GM12878 (cell line): ENCODE measurements at regions not wholly inside any gene's neighbourhood (a gene's known extent, or its start where the extent isn't known, plus 50 kb on each side); places are given as distances from the start of the nearest gene placed in this dataset.

ENCODE experiments used
- ATAC-seq: fragments of 200-7000 bp; cut with Tn5 transposase; 3 replicates; pipeline ENCODE4 v1.9.1; 2020; ENCODE audit warnings: mild to moderate bottlenecking, moderate library complexity
- BruUV-seq: library from RNA; stranded (reverse); fragments of 400-500 nt; replicated peaks from 2 replicates; lab custom pipeline; 2021; lab: Mats Ljungman, UMichigan
- CTCF ChIA-PET: fragments of 300-600 bp; sonication (Branson Sonifier 250); formaldehyde crosslinking; extraction: SDS; loops from one replicate; lab custom pipeline; 2021; ENCODE audit warnings: inconsistent platforms; lab: Yijun Ruan, JAX
- POLR2A ChIA-PET: fragments of 350-600 bp; formaldehyde crosslinking; extraction: SDS; loops from one replicate; lab custom pipeline; 2021; ENCODE audit warnings: inconsistent platforms; lab: Charles Lee
- RAD21 ChIA-PET: fragments of 300-600 bp; sonication (Branson Sonifier 250); formaldehyde crosslinking; loops from one replicate; lab custom pipeline; 2023; ENCODE audit warnings: antibody characterized with exemption; ENCODE audit not compliant: unreplicated experiment; lab: Charles Lee
- SMC1A ChIA-PET: fragments of 300-600 bp; sonication (Branson Sonifier 250); formaldehyde crosslinking; loops from one replicate; lab custom pipeline; 2023; ENCODE audit not compliant: unreplicated experiment, uncharacterized antibody; lab: Charles Lee
- DNase-seq: peaks from one replicate; pipeline ENCODE4 v3.0.0-alpha.2; 2011; ENCODE audit warnings: low read depth, low spot score
- FAIRE-seq: peaks from 3 replicates; lab custom pipeline; 2011; peaks lifted over from hg19 to GRCh38; lab: Jason Lieb, UNC
- H2AFZ ChIP-seq: 2 replicates; pipeline ENCODE4 v1.6.0; 2011; ENCODE audit warnings: low read depth, low read length, control low read depth; ENCODE audit not compliant: control insufficient read depth
- H3K27ac ChIP-seq: 2 replicates; pipeline ENCODE4 v1.5.1; 2011; ENCODE audit warnings: control low read depth; ENCODE audit not compliant: control insufficient read depth, insufficient read depth
- H3K27me3 ChIP-seq, 2 experiments: replicated peaks in 1 of 2; 2 replicates each; pipeline versions ENCODE4 v1.6.0 to v1.6.1; 2011; ENCODE audit warnings: low read length in 1 of 2; ENCODE audit not compliant: control insufficient read depth in 2 of 2, insufficient read depth in 2 of 2
- H3K36me3 ChIP-seq, 2 experiments: 2 replicates each; pipeline ENCODE4 v1.5.1; 2011; ENCODE audit warnings: low read length in 1 of 2; ENCODE audit not compliant: control insufficient read depth in 2 of 2, insufficient read depth in 2 of 2
- H3K4me1 ChIP-seq: 2 replicates; pipeline ENCODE4 v1.6.1; 2011; ENCODE audit warnings: mild to moderate bottlenecking, low read length, moderate library complexity, mixed read lengths; ENCODE audit not compliant: control insufficient read depth, insufficient read depth
- H3K4me2 ChIP-seq: 2 replicates; pipeline ENCODE4 v1.6.0; 2011; ENCODE audit warnings: control low read depth; ENCODE audit not compliant: control insufficient read depth, insufficient read depth
- H3K4me3 ChIP-seq: fragments of 200-600 bp; sonication (generic); 2 replicates; pipeline ENCODE4 v1.5.1; 2016
- H3K79me2 ChIP-seq: 2 replicates; pipeline ENCODE4 v1.6.0; 2011; ENCODE audit warnings: low read length; ENCODE audit not compliant: control insufficient read depth, insufficient read depth
- H3K9ac ChIP-seq: 2 replicates; pipeline ENCODE4 v1.8.0; 2011; ENCODE audit warnings: low read length, control low read depth, mixed read lengths; ENCODE audit not compliant: control insufficient read depth, insufficient read depth
- H3K9me3 ChIP-seq: replicated peaks from 3 replicates; pipeline ENCODE4 v1.5.1; 2011; ENCODE audit warnings: mild to moderate bottlenecking, low read length; ENCODE audit not compliant: control insufficient read depth, insufficient read depth
- H4K20me1 ChIP-seq: 2 replicates; pipeline ENCODE4 v1.6.0; 2011; ENCODE audit not compliant: control insufficient read depth, insufficient read depth
- ATF7 ChIP-seq: fragments of 450-650 bp; IDR thresholded peaks from 2 replicates; pipeline ENCODE4 v1.6.1; 2016; ENCODE audit warnings: low read depth, mild to moderate bottlenecking
- CEBPB ChIP-seq, 2 experiments: fragments of 150-350 bp in 1 of 2; IDR thresholded peaks; 2 replicates each; pipeline ENCODE4 v1.6.1; 2012 to 2014; ENCODE audit warnings: low read depth in 2 of 2, low read length in 2 of 2, borderline replicate concordance in 1 of 2, inconsistent platforms in 1 of 2
- HDAC6 ChIP-seq: fragments of 200-600 bp; sonication (generic); IDR thresholded peaks from one replicate; pipeline ENCODE4 v1.8.0; 2017; ENCODE audit warnings: antibody characterized with exemption; ENCODE audit not compliant: unreplicated experiment
- HDGF ChIP-seq: fragments of 450-650 bp; IDR thresholded peaks from 2 replicates; pipeline ENCODE4 v1.6.1; 2016; ENCODE audit warnings: antibody characterized with exemption
- HSF1 ChIP-seq: fragments of 150-350 bp; IDR thresholded peaks from 2 replicates; pipeline ENCODE4 v1.6.1; 2014; ENCODE audit warnings: mild to moderate bottlenecking, low read depth, low read length
- IKZF1 ChIP-seq: fragments of 450-650 bp; conservative IDR thresholded peaks from 2 replicates; pipeline ENCODE4 v1.6.1; 2017; ENCODE audit warnings: antibody characterized with exemption, mild to moderate bottlenecking
- IKZF2 ChIP-seq, 2 experiments: fragments of 450-650 bp; IDR thresholded peaks; 2 replicates each; pipeline ENCODE4 v1.6.1; 2017; ENCODE audit warnings: mild to moderate bottlenecking in 2 of 2, moderate library complexity in 2 of 2
- IRF4 ChIP-seq: IDR thresholded peaks from 2 replicates; pipeline ENCODE4 v1.6.1; 2011; ENCODE audit warnings: low read depth, low read length
- MAX ChIP-seq: IDR thresholded peaks from 2 replicates; pipeline ENCODE4 v1.6.1; 2012; ENCODE audit warnings: low read depth, low read length, improper control_type of control experiment
- MTA3 ChIP-seq: IDR thresholded peaks from 2 replicates; pipeline ENCODE4 v1.6.1; 2012; ENCODE audit warnings: low read length, inconsistent platforms, borderline replicate concordance
- MYC ChIP-seq: IDR thresholded peaks from 2 replicates; pipeline ENCODE4 v1.6.1; 2011; ENCODE audit warnings: mild to moderate bottlenecking, low read length, moderate library complexity, inconsistent platforms; ENCODE audit not compliant: insufficient read depth, insufficient replicate concordance, insufficient read length, severe bottlenecking
- PKNOX1 ChIP-seq: fragments of 450-650 bp; IDR thresholded peaks from 2 replicates; pipeline ENCODE4 v1.6.1; 2016; ENCODE audit warnings: mild to moderate bottlenecking
- PML ChIP-seq: IDR thresholded peaks from 2 replicates; pipeline ENCODE4 v1.6.1; 2012; ENCODE audit warnings: low read length, inconsistent platforms
- POU2F2 ChIP-seq: IDR thresholded peaks from 3 replicates; pipeline ENCODE4 v1.6.1; 2011; ENCODE audit warnings: low read depth, mild to moderate bottlenecking, low read length, borderline replicate concordance
- TAF1 ChIP-seq: IDR thresholded peaks from 2 replicates; pipeline ENCODE4 v1.6.1; 2011; ENCODE audit warnings: mild to moderate bottlenecking, low read depth, low read length, borderline replicate concordance
- ZNF207 ChIP-seq: fragments of 450-650 bp; IDR thresholded peaks from 2 replicates; pipeline ENCODE4 v1.6.1; 2014; ENCODE audit warnings: antibody characterized with exemption, mild to moderate bottlenecking, borderline replicate concordance
- ZNF274 ChIP-seq: IDR thresholded peaks from one replicate; pipeline ENCODE4 v1.8.0; 2011; ENCODE audit not compliant: insufficient read length, insufficient read depth
- WGBS: methylation state at CpG from one replicate; pipeline ENCODE4 v1.1.6; 2016; ENCODE audit warnings: low lambda C conversion rate; ENCODE audit not compliant: insufficient replicate concordance, insufficient coverage; ENCODE audit errors: missing lambda C conversion rate; 5-methylcytosine and 5-hydroxymethylcytosine counted together
- in situ Hi-C: fragments of 300-500 bp; cut with MboI; formaldehyde crosslinking; loops from 9 replicates; pipeline ENCODE4 v1.14.3; 2018; ENCODE audit warnings: mixed read lengths
- intact Hi-C: fragments of 100-400 bp; cut with micrococcal nuclease; formaldehyde crosslinking; loops from one replicate; pipeline ENCODE4 v1.14.2; 2022; ENCODE audit not compliant: unreplicated experiment

GRCh38 chr17:77579131-77579530 lies 379.4 kb upstream of the TNRC6C start:
- ChIA-PET RAD21 (no interaction called here), POLR2A (no interaction called here), SMC1A (no interaction called here), CTCF (interaction anchor here (1.3 kb wide), 1 partner anchor 36 kb away, joined by 4 read pairs; no protein-coding TSS in a partner anchor)
- FAIRE-seq, result no peak
- H4K20me1 ChIP-seq, result no peaks in the 10 kb centered on the region
- no peak overlapping the region for H2AFZ ChIP-seq
- H3K27ac ChIP-seq, result no peak overlapping the region
- H3K9ac ChIP-seq, result no peak overlapping the region
- no peaks in the 10 kb centered on the region for H3K79me2 ChIP-seq
- H3K27me3 ChIP-seq, result peaks cover 0 to 1% of the 10 kb centered on the region in 2 experiments; a peak in 1 of 4 replicates
- no peak overlapping the region for H3K4me3 ChIP-seq
- TF ChIP-seq CEBPB (IDR thresholded peaks at IDR 0.05; ENCODE audit: borderline replicate concordance in 1 of 2, low read depth in 2 of 2, low read length in 2 of 2), result no peak
- in situ Hi-C loops, result no loop called here
- DNase-seq, result no peak
- no peaks in the 10 kb centered on the region for H3K9me3 ChIP-seq
- H3K4me1 ChIP-seq, result 0 out of 2 replicates have a peak, but pooled peaks cover 4% of the 10 kb centered on the region
- no TSS peak for BruUV-seq
- H3K4me2 ChIP-seq, result no peak overlapping the region
- no peaks in the 10 kb centered on the region for H3K36me3 ChIP-seq
- no peak for ATAC-seq
- 48% methylated on average over 9 of the region's 9 CpGs for WGBS
- intact Hi-C loops, result no loop called here

- DNase-seq (no peak), FAIRE-seq (no peak), ATAC-seq (peak; percentile 32)
- Histone ChIP-seq H3K27me3 (peaks cover 0 to 1% of the 10 kb centered on the region in 2 experiments; a peak in 1 of 4 replicates), H3K79me2 (no peaks in the 10 kb centered on the region), H3K27ac (no peak overlapping the region), H4K20me1 (no peaks in the 10 kb centered on the region), H3K4me1 (0 out of 2 replicates have a peak, but pooled peaks cover 4% of the 10 kb centered on the region), H3K36me3 (no peaks in the 10 kb centered on the region), H3K9ac (no peak overlapping the region), H3K9me3 (no peaks in the 10 kb centered on the region), H3K4me2 (no peak overlapping the region), H2AFZ (no peak overlapping the region), H3K4me3 (no peak overlapping the region)
- BruUV-seq, result no TSS peak
- ChIA-PET CTCF (no interaction called here), POLR2A (no interaction called here), SMC1A (no interaction called here), RAD21 (no interaction called here)
- WGBS, result 2% methylated on average over 6 of the region's 6 CpGs
- intact Hi-C loops, result no loop called here
- in situ Hi-C loops, result no loop called here
- TF ChIP-seq PML, result no peak
- TF ChIP-seq MAX, result no peak
- no peak for TF ChIP-seq PKNOX1
- no peak for TF ChIP-seq HDGF
- no peak for TF ChIP-seq ZNF274
- TF ChIP-seq IKZF1, result peak; percentile 16; the same call in 1 of the 2 replicates
- no peak for TF ChIP-seq ZNF207
- TF ChIP-seq HSF1, result no peak
- TF ChIP-seq POU2F2, result no peak
- TF ChIP-seq ATF7, result peak; percentile 79
- TF ChIP-seq IKZF2 (IDR thresholded peaks at IDR 0.05), result 0 out of 4 replicates have a peak, but pooled peaks of 1 of the 2 experiments have one; percentile 9
- no peak for TF ChIP-seq TAF1
- no peak for TF ChIP-seq HDAC6
- TF ChIP-seq IRF4, result no peak
- TF ChIP-seq MYC, result no peak
- no peak for TF ChIP-seq MTA3
Measured at GRCh38 chr17:77579682-77580081, 378.8 kb upstream of the TNRC6C start.
